OCI-LY3 (cell line): ENCODE measurements at regions not wholly inside any gene's neighbourhood (a gene's known extent, or its start where the extent isn't known, plus 50 kb on each side); places are given as distances from the start of the nearest gene placed in this dataset.

ENCODE experiments used
- H2AFZ ChIP-seq: fragments of 200-600, 300-600 bp; shearing (Covaris generic); 2 replicates; pipeline ENCODE4 v1.6.0; 2014; ENCODE audit warnings: antibody characterized with exemption, low read depth, low read length
- H3K27ac ChIP-seq: fragments of 200-600, 300-600 bp; sonication (generic); 2 replicates; pipeline ENCODE4 v1.5.1; 2014; ENCODE audit warnings: mild to moderate bottlenecking, low read length, moderate library complexity, mixed read lengths
- H3K27me3 ChIP-seq: fragments of 200-600, 300-600 bp; sonication (generic); 2 replicates; pipeline ENCODE4 v1.6.1; 2014; ENCODE audit warnings: low read depth, low read length, mixed read lengths
- H3K36me3 ChIP-seq: fragments of 200-600, 300-600 bp; sonication (generic); replicated peaks from 2 replicates; pipeline ENCODE3; 2014; ENCODE audit warnings: low read depth, low read length, mixed read lengths
- H3K4me1 ChIP-seq: fragments of 300-600, 200-600 bp; sonication (generic); 2 replicates; pipeline ENCODE4 v1.6.1; 2014; ENCODE audit warnings: low read length, mixed read lengths
- H3K4me2 ChIP-seq: fragments of 200-600, 300-600 bp; sonication (generic); 2 replicates; pipeline ENCODE4 v1.6.1; 2014; ENCODE audit warnings: low read length, mixed read lengths
- H3K4me3 ChIP-seq: fragments of 300-600, 200-600 bp; sonication (generic); 2 replicates; pipeline ENCODE4 v1.5.1; 2014; ENCODE audit warnings: antibody characterized with exemption, mild to moderate bottlenecking, low read length, moderate library complexity
- H3K79me2 ChIP-seq: fragments of 300-600, 200-600 bp; shearing (Covaris generic); 2 replicates; pipeline ENCODE4 v1.6.1; 2014; ENCODE audit warnings: mild to moderate bottlenecking, low read length, mixed read lengths
- H3K9ac ChIP-seq: fragments of 300-600, 200-600 bp; shearing (Covaris generic); 2 replicates; pipeline ENCODE4 v1.6.0; 2014; ENCODE audit warnings: mild to moderate bottlenecking, low read length, moderate library complexity
- H3K9me3 ChIP-seq: fragments of 200-600, 300-600 bp; shearing (Covaris generic); 2 replicates; pipeline ENCODE4 v1.6.1; 2014; ENCODE audit warnings: low read length, mixed read lengths; ENCODE audit not compliant: insufficient read depth
- H4K20me1 ChIP-seq: fragments of 200-600, 300-600 bp; sonication (generic); 2 replicates; pipeline ENCODE4 v1.6.1; 2016; ENCODE audit warnings: low read length, mixed read lengths; ENCODE audit not compliant: insufficient read depth
- EZH2phosphoT487 ChIP-seq: fragments of 200-600 bp; shearing (Covaris generic); IDR thresholded peaks from 2 replicates; pipeline ENCODE4 v1.6.1; 2018; ENCODE audit warnings: antibody characterized with exemption, mixed run types, low read depth
- TF ChIP-seq, protein P1 (sequence below): fragments of 200-600, 300-600 bp; sonication (generic); IDR thresholded peaks from 2 replicates; pipeline ENCODE4 v1.5.1; 2014; ENCODE audit warnings: antibody characterized with exemption, low read length, low read depth

DNA sequence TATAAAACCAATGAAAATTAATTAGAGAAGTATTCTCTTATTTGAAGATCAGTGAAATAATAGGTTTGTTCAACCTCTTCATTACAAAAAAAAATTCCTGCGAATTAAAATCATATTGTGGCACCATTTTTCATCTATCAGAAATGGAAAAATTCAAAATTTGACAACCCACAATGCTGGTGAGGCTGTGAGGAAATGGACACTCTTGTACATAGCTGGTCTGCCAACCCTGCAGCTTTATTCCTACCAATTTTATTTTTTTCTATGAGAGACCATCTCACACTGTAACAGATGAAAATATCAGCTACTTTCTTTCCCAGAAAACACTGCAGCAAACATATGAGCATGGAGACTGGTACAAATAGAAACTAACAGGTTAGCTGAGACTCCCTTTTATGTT is 208.8 kb upstream of the SEMA3E start:
- TF ChIP-seq, protein P1, sequence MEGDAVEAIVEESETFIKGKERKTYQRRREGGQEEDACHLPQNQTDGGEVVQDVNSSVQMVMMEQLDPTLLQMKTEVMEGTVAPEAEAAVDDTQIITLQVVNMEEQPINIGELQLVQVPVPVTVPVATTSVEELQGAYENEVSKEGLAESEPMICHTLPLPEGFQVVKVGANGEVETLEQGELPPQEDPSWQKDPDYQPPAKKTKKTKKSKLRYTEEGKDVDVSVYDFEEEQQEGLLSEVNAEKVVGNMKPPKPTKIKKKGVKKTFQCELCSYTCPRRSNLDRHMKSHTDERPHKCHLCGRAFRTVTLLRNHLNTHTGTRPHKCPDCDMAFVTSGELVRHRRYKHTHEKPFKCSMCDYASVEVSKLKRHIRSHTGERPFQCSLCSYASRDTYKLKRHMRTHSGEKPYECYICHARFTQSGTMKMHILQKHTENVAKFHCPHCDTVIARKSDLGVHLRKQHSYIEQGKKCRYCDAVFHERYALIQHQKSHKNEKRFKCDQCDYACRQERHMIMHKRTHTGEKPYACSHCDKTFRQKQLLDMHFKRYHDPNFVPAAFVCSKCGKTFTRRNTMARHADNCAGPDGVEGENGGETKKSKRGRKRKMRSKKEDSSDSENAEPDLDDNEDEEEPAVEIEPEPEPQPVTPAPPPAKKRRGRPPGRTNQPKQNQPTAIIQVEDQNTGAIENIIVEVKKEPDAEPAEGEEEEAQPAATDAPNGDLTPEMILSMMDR = no peak
- TF ChIP-seq EZH2phosphoT487 = no peak
- Histone ChIP-seq H3K9me3 (no peaks in the 10 kb centered on the region), H3K9ac (no peak overlapping the region), H3K4me1 (no peaks in the 10 kb centered on the region), H3K4me2 (no peak overlapping the region), H3K79me2 (no peaks in the 10 kb centered on the region; the same call in 1 of the 2 replicates), H3K27ac (no peak overlapping the region), H3K27me3 (no peaks in the 10 kb centered on the region), H2AFZ (no peak overlapping the region), H3K36me3 (peaks cover 15% of the 10 kb centered on the region), H4K20me1 (no peaks in the 10 kb centered on the region), H3K4me3 (no peak overlapping the region)

DNA sequence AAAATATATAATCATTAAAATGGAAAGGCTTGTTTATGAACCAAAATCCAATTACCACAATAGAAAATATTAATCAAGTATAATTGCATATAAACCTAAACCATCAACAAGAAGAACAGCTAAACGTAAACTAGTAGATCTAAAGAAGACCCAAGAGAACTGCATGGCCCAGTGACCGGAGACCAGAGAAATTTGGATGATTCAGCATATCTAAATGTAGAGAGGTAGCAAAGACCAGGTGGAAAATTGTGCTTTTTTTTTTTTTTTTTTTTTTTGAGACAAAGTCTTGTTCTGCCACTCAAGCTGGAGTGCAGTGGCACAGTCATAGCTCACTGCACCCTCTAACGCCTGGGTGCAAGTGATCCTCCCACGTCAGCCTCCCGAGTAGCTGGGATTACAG is 207.2 kb upstream of the SEMA3E start:
- H3K9me3 ChIP-seq = no peaks in the 10 kb centered on the region
- H2AFZ ChIP-seq = no peak overlapping the region
- TF ChIP-seq, protein P1 = no peak
- no peak for TF ChIP-seq EZH2phosphoT487
- H3K4me2 ChIP-seq = no peak overlapping the region
- H3K27ac ChIP-seq = no peak overlapping the region
- no peaks in the 10 kb centered on the region for H4K20me1 ChIP-seq
- peaks cover 20% of the 10 kb centered on the region for H3K36me3 ChIP-seq
- no peak overlapping the region for H3K9ac ChIP-seq
- peaks cover 5% of the 10 kb centered on the region; the same call in 1 of the 2 replicates for H3K79me2 ChIP-seq
- no peak overlapping the region for H3K4me3 ChIP-seq
- peaks cover 1% of the 10 kb centered on the region; the same call in 1 of the 2 replicates for H3K4me1 ChIP-seq
- no peaks in the 10 kb centered on the region for H3K27me3 ChIP-seq

DNA sequence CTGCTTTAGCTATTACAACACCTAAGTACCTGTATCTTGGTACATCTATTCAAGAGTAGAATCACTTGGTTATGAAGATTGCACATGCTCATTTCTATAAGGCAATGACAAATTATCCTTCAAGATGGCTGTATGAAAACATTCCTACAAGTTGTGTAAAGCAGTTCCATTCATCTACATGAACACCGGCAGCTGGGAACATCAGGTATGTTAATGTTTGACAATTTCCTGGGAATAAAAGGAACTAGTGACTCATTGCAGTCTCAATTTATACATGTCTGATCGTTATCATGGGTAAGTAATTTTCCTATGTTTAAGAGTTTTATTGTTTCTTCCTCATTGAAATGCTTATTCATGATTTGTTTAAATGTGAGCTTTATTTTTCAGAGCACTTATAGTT is 203.2 kb upstream of the SEMA3E start:
- Histone ChIP-seq H3K27ac (no peak overlapping the region), H3K9me3 (no peaks in the 10 kb centered on the region), H3K9ac (no peak overlapping the region), H3K36me3 (peaks cover 15% of the 10 kb centered on the region), H3K4me2 (no peak overlapping the region), H2AFZ (no peak overlapping the region), H4K20me1 (no peaks in the 10 kb centered on the region), H3K4me1 (peaks cover 37% of the 10 kb centered on the region), H3K4me3 (no peak overlapping the region), H3K27me3 (no peaks in the 10 kb centered on the region), H3K79me2 (peaks cover 21% of the 10 kb centered on the region; the same call in 1 of the 2 replicates)
- no peak for TF ChIP-seq EZH2phosphoT487
- TF ChIP-seq, protein P1 = no peak

DNA sequence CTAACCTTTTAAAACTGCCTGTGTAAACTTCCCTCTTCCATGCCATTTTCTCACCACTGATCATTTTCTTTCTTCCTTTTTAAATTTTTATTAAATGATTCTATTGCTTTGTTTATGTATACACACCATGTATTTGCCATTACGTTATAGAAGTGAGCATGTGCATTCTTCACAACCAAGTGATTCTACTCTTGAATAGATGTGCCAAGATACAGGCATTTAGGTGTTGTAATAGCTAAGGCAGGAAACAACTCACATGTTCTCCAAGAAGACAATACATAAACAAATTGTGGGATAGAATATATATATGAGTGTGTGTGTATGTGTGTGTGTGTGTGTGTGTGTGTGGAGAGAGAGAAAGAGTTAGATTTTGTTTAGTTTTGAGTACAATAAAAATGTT is 202.6 kb upstream of the SEMA3E start:
- Histone ChIP-seq H3K79me2 (peaks cover 26% of the 10 kb centered on the region; the same call in 1 of the 2 replicates), H2AFZ (no peak overlapping the region), H3K4me2 (no peak overlapping the region), H3K9ac (no peak overlapping the region), H4K20me1 (no peaks in the 10 kb centered on the region), H3K27ac (no peak overlapping the region), H3K27me3 (no peaks in the 10 kb centered on the region), H3K36me3 (peaks cover 21% of the 10 kb centered on the region), H3K9me3 (no peaks in the 10 kb centered on the region), H3K4me3 (no peak overlapping the region), H3K4me1 (peaks cover 38% of the 10 kb centered on the region)
- no peak for TF ChIP-seq EZH2phosphoT487
- TF ChIP-seq, protein P1 = no peak
